ENCODE measurements at regions not wholly inside any gene's neighbourhood (a gene's known extent, or its start where the extent isn't known, plus 50 kb on each side); places are given as distances from the start of the nearest gene placed in this dataset.

DNA sequence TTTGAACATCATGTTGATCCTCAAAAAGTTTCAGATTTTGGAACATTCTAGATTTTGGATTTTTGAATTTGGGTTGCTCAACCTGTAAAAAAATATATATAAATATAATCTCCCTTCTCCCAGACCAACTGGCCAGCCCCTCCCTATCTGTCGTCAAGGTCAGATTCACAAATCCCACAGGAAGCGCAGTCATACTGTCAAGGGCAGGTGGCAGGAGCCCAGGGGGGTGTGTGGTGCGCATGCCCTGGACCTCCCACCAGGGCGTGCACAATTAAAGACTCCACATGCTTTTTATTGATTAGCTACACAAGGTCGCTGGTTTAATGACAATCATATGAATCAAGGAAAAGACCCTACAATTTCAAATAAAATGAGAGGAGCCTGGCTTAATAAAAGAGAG is 77.0 kb upstream of the EEPD1 start:
- DNase-seq: no peak

DNA sequence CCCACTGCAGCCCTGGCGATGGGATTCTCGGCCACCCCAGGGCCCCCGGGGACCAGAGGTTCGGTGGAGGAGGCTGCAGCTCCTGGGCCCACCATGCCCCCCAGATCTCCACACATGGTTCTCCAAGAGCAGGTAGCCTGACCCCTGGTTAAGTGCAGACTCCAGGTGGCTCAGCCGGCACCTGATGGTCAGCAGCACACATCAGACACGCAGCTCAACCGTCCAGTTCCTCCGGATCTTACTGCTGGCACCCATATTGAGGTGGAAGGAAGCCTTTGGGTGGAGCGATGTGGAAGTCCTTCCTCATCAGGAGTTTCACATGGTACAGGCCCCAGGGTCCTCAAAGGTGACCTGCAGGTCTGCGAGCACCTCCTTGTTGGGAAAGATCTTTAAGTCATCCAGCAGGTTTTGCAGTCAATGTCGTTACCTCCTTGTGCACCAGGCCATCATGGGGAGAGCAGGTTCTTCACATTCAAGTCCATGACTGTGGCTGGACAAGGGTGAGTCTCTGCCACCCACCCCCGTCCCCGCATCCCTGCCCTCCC is 74.2 kb upstream of the EEPD1 start:
- no peak for DNase-seq

DNA sequence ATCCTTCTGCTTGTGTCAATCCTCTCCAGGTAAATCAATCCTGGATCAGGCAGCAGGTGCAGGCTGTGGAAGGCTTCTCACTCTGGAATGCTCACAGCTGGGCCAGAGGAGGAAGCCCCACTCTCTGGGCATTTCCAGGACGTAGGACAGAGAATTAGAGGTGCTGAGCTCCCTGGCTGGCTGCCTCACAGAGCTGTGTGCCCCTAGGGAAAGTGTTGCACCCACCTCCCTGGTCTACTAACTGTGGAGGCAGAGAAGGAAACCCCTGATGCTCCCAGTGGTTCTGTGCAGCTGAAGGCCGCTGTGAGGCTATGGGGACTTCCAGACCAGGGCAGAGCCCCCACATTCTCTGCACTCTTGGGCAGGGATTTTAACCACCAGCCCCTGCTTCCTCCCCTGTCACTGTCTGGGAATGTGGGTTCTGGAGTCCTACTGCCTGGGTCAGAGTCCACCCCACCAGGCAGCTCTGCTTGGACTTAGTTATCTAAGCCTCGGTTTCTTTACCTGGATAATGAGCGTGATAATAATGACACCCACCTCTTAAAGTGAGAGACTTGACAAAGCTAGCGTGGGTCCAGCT is 73.5 kb upstream of the EEPD1 start:
- no peak for DNase-seq

DNA sequence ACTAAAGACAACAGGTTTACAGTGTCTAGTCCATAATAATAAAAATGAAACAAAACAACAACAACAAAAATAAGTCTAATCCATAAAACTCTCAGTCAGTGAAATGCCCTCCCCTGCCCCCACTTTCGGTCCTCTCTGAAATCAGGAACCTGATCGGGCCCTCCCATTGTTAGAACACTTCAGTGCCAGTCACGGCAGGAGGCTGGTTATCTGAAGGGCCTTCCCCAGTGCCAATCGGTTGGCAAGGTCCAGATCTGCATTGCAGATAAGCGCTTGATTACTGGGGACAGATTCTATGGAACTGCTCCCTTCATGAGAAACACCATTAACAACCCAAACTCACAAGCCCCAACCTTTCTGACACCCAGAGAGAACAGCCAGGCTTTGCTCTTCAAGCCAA is 72.2 kb upstream of the EEPD1 start:
- no peak for DNase-seq

DNA sequence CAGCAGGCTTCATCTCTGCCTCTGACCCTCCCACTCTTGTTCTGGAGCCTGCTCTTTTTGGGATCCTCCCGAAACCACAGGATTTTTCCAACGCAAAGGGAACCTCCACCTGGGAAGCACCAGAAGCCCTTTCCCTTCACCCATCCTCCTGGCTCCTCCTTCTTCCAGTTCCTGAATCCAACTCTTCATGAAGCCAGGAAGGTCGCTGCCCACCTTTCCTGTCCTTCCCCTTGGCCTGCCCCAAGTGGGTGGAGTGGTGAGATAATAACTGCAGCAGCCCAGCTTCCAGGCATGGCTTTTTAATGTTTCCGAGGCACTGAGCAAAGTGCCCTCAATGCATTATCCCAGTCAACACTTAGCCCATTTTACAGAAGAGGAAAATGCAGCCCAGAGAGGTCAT is 70.8 kb upstream of the EEPD1 start:
- no peak for DNase-seq

DNA sequence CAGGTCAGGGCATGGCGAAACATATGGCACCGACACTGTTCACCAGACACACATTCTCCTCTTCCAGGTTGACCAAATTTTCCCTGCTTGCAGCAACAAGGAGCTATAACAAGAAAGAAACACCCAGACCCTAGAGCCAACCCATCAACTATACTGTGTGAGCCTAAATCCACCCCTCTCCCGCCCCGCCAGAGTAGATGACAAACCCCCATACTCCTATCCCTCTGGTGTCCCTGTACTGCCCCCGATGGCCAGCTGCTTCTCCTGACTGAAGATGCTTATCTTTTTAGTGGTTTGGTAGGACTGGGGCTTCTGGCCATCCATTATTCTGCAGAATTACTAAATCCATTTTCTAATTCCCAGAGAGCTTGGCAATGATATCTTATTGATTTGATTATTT is 70.1 kb upstream of the EEPD1 start:
- DNase-seq: no peak

DNA sequence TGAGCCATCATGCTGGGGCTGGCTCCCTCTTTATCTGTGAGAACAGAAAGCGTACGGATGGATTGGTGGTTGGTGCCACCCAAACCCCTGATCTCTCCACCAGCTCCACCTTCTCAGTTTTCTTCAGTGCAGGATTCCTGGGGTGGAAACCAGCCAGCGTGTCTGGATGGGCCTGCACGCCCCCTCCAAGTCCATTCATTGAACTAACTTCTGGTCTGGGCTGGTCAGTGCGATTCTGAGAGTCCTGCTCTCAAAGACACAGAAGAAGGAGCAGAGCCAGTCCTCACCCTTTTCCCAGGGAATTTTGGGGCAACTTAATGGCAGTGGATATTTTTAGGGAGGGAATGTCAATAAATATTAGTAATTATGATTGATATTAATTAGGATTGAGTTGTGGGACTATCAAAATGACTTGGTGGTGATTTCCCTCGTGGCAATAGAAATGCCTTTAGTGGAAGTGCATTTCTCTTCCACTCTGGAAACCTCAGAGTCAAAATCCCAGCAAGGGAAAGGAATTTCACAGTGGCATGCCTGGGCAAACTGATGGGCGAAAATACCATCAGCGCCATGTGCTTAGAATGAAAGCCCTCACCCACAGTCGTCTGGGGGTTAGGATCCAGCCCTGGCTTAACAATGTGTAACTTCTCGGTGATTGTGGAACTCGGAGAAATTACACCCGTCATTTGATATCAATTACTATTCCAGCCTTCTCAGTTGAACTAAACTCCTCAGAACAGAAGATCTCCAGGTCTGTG is 69.3 kb upstream of the EEPD1 start:
- DNase-seq: no peak

DNA sequence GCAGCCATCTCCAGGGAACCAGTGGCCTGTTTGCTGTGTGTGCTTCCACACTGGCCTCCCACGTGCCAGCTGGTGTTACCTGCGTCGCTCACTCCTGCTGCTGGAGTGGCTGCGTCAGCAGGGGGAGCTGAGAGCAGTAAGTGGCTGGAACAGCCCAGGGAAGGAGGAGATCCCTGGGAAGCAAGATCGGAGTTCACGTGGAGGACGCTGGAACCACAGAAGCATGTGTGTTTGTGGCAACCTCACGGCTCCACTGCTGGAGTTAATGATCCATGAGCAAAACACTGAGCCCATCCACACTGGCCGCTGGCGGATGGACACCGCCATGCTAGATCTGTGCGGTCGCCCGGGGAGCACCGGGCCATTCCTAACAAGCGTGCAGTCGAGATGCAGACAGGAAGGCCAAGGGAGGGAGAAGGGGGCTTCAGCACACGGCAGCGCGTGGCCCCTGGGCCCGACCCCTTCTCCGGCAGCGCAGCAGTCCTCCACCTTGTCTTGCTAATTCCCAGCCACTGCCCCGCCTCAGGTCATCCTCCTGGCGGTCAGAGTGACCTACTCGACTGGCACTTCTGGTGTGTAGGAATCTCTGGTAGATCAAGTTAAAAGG is 68.5 kb upstream of the EEPD1 start:
- DNase-seq: no peak

DNA sequence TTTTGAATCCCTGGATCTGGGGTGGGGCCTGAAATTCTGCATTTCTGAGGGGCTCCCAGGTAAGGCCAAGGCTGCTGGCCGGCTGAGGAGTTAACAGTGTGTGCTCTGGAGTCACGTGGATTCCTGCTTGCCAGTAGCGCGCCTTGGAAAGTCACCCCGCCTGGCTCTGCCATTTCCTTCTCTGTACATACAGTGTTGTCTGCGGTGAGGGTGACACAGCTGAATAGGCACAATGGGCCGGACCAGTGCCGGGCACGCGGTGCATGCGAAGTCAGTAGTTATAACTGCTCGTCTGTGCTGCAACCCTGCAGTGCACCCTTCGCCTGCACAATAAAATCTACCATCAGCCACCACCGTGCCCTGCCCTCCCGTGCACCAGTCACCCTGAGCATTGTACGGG is 68.0 kb upstream of the EEPD1 start:
- DNase-seq: no peak

DNA sequence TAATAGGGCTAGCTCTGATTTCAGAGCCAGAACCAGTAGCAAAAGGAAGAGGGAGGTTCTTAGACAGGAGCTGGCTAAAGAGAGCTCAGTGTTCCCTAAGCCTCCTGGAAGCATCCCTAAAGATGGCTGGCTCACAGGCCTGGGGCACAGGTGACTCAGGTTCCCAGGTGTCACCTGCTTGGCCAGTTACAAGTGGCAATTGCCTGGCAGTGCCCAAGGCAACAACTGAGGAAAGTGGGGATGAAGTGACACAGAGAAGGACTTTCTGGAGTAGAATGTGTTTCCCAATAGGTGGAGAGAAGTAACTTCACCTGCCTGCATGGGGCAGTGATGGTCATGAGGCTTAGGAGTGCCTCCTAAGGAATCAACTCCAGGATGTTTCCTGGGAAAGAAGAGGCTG is 66.5 kb upstream of the EEPD1 start:
- DNase-seq: no peak

DNA sequence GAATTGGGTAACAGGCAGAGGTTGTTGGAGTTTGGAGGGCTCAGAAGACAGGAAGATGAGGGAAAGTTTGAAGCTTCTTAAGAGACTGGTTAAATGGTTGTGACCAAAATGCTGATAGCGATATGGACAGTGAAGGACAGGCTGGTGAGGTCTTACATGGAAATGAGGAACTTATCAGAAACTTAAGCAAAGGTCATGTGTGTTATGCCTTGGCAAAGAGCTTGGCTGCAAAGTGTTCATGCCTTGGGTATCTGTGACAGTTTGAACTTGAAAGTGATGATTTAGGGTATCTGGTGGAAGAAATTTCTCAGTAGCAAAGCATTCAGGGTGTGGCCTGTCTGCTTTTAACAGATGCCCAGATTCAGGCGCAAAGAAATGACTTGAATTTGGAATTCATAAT is 64.5 kb upstream of the EEPD1 start:
- DNase-seq: no peak

DNA sequence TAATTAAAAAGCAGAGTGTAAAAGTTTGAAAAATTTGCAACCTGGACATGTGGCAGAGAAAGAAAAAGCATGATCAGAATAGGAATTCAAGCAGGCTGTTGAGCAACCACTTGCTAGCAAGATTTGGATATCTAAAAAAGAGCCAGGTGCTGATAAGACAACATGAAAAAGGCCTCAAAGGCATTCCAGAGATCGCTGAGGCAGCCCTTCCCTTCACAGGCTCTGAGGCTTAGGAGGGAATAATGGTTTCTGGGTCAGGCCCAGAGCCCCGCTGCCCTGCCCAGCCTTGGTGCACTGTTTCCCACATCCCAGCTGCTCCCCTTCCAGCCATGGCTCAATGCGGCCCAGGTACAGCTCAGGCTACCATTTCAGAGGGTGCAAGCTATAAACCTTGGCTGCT is 64.1 kb upstream of the EEPD1 start:
- no peak for DNase-seq

DNA sequence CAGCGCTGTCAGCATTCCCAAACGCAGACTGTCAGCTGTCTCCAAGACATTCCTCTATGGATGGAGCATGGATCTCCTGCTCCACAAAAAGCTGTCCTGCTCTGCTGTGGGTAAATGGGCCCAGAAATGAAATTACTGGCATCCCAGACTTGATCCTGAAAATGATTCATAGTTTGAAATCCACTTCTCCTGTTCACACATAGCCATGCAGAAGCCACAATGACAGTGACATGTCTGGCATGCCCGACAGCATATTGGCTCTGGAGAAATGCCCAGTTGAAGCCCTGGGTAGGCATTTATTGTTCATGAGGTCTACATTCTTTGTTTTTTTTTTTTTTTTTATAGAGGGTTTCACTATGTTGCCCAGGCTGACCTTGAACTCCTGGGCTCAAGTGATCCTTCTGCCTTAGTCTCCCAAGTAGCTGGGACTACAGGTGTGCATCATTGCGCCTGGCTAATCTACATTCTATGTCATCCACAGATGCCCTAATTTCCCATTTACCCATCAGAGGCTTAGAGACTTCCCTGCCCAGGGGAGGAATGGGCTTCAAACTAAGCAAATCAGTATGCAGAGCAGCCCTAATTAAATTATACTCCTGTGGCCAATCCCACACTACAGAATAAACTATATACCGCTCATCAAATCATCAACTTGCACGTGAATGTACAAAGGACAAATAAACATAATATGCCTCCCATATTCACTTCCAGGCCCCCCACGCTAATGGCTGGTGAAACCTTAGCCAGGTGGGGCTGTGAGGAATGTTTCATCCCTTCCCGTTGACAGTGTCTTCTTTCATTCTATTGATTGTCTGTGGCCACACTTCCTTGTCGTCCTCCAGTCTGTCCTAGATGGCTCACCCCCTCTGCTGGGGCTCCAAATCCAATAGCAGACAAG is 61.8 kb upstream of the EEPD1 start:
- no peak for DNase-seq

DNA sequence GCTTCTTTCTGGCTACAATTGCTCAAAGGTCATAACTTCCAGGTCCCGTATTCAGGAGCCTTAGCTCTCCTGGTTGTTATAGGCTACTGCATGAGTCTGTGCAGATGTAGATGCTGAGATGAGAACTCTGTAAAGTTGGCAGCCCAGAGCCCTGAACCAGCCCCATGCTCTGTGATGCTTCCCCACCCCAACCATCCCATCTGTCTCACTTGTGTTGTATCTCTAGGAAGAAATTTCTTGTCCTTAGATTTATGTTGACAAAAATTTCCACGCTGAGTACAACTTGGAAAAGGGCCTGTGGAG is 61.2 kb upstream of the EEPD1 start:
- no peak for DNase-seq

DNA sequence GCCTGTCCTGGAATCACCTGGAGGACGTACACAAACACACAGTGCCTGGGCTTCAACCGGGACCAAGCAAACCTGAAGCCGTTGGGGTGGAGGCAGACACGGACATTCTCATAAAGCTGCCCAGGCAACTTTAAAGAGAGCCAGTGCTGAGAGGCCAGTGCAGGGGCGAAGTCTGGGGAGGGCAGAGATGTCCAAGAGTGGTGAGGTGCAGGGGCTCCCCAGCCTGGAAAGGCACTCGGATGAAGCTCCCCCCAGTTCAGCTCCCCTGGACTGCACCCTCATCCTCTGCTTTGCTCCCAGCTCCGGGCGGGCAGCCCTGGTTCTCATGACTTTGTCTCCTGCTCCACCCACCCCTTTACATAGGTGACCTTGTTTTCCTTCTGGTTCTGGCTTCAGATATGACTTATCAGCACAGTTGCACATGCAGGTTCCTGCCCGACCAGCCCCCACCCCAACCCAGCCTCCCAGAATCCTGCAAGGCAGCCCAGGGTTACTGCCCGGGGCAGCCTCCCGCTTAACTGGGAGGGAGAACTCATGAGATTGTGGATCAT is 60.8 kb upstream of the EEPD1 start:
- DNase-seq: no peak

DNA sequence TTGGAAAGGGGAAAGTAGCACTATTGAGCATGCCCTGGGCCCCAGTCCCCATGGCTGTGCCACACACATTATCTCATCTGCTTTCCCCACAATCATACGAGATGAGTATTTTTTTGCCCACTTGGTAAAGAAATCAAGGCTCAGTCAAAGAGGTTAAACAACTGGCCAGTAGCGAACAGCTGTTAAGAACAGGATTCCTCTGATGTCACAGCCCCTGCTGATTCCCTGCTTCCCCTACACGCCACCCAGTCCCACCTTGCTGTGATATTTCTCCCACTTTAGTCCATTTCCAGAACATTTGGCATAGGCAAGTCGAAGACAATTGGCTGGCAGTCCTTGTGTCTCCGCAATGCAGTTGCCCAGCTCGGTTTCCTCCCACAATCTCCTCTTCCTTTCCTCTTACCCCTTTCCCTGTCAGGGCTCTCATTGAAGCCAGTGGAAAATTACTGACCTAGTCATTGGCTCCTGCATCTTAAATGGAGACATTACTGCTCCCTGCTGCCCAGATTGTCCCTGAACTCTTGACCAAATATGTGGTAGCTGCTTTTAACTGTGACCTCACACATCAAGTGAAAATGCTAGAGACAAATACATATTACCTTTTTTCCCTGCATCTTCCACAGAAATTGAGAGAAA is 56.5 kb upstream of the EEPD1 start:
- no peak for DNase-seq

DNA sequence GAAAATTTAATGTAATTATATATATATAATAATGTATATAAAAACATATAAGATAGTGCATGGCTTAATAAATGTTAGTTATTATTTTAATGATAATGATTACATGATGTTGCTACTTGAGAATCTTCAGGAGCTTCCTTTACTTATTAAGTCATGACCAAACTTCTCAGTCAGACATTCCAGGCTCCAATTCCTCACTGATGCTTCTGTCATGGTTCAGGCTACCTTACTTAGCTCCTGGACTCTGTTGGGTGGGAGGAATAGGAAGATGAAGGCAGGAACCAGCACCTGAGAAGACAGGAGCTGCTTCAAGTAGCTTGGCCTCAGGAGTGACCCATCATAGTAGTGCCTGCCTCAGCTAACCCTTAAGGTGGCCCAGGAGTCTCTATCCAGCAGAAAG is 55.0 kb upstream of the EEPD1 start:
- no peak for DNase-seq

DNA sequence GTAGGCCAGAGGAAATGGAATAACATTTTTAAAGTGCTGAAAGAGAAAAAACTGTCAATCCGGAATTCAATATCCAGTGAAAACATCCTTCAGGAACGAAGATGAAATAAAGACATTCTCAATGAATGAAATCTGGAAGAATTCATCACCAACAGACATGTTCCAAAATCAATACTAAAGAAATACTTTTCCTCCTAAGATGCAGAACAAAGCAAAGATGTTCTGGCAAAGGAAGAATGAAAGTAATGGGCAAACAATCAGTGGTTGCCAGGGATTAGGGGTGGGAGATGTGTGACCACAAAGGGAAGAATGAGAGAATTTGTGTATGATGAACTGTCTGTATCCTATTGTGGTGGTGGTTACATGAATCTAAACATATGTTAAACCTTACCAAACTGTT is 52.8 kb upstream of the EEPD1 start:
- DNase-seq: no peak

DNA sequence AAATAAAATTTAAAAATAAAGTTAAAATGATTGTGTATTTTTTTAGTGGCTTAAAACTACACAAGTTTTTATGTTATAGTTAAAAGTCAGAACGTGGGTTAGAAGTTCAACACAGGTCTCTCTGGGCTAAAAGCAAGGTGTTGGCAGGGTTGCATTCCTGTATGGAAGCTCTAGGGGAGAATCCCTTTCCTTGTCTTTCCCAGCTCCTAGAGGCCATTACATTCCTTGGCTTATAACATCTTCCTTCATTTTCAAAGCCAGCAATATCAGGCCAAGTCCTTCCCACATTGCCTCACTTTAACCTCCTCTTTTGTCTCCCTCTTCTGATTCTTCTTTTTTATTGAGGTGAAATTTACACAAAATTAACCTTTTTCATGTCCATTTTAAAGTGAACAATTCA is 52.4 kb upstream of the EEPD1 start:
- DNase-seq: no peak

Data from NCI-H2081 treated with DMSO at 0.1 percent for 48 hours (cell line).